ENCODE measurements at regions not wholly inside any gene's neighbourhood (a gene's known extent, or its start where the extent isn't known, plus 50 kb on each side); places are given as distances from the start of the nearest gene placed in this dataset.

DNA sequence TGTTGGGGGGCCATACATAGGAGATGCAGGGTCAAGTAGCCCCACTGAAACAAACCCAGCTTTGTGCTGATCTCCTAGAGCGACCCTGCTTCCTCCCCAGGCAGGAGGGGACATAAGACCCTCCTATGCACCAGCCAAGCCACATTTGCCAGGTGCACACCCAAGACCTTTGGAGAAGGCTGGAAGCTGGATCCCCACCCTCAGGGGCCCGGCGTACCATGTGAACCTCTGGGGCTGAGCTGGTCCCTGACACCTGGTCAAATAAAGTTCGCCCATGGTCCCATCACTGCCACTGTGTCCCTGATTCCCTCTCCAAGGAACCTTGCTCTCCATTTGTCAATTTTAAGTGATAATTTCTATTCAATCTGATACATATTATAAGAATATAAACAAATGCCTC is 162.1 kb upstream of the VASH1 start:
- TF ChIP-seq POLR2A (IDR thresholded peaks at IDR 0.05) (no peak), EP300 (IDR thresholded peaks at IDR 0.05) (no peak)
- TF ChIP-seq, protein P1, sequence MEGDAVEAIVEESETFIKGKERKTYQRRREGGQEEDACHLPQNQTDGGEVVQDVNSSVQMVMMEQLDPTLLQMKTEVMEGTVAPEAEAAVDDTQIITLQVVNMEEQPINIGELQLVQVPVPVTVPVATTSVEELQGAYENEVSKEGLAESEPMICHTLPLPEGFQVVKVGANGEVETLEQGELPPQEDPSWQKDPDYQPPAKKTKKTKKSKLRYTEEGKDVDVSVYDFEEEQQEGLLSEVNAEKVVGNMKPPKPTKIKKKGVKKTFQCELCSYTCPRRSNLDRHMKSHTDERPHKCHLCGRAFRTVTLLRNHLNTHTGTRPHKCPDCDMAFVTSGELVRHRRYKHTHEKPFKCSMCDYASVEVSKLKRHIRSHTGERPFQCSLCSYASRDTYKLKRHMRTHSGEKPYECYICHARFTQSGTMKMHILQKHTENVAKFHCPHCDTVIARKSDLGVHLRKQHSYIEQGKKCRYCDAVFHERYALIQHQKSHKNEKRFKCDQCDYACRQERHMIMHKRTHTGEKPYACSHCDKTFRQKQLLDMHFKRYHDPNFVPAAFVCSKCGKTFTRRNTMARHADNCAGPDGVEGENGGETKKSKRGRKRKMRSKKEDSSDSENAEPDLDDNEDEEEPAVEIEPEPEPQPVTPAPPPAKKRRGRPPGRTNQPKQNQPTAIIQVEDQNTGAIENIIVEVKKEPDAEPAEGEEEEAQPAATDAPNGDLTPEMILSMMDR (IDR thresholded peaks at IDR 0.05) = no peak

Data from tibial nerve (tissue), 4 donors.